SK-N-SH (cell line): ENCODE measurements at regions not wholly inside any gene's neighbourhood (a gene's known extent, or its start where the extent isn't known, plus 50 kb on each side); places are given as distances from the start of the nearest gene placed in this dataset.

Experiments
- CHD2 ChIP-seq: fragments of 150-350 bp; IDR thresholded peaks from 2 replicates; pipeline ENCODE4 v1.6.1; 2018; ENCODE audit warnings: low read length; ENCODE audit not compliant: partially characterized antibody
- ELF1 ChIP-seq: IDR thresholded peaks from 2 replicates; pipeline ENCODE4 v1.4.0; 2012
- EP300 ChIP-seq, 2 experiments: IDR thresholded peaks; 2 replicates each; pipeline versions ENCODE4 v1.4.0 to v1.6.1; 2012; ENCODE audit warnings: borderline replicate concordance in 1 of 2, low read depth in 1 of 2, low read length in 1 of 2
- EZH2phosphoT487 ChIP-seq: fragments of 200-600 bp; sonication (generic); IDR thresholded peaks from 2 replicates; pipeline ENCODE4 v1.6.1; 2017; ENCODE audit warnings: low read depth, mixed run types, mild to moderate bottlenecking, antibody characterized with exemption, moderate library complexity, borderline replicate concordance
- FOXJ3 ChIP-seq: sonication (generic); formaldehyde crosslinking; IDR thresholded peaks from 2 replicates; pipeline ENCODE4 v1.5.1; 2020; ENCODE audit warnings: mild to moderate bottlenecking, missing genetic modification reagents
- POLR2AphosphoS5 ChIP-seq: IDR thresholded peaks from 2 replicates; pipeline ENCODE4 v1.6.1; 2012; ENCODE audit warnings: low read depth, low read length
- RCOR1 ChIP-seq: fragments of 150-350 bp; IDR thresholded peaks from 2 replicates; pipeline ENCODE4 v1.6.1; 2017; ENCODE audit warnings: antibody characterized with exemption, low read length
- SMC3 ChIP-seq: IDR thresholded peaks from 2 replicates; pipeline ENCODE4 v1.6.1; 2012; ENCODE audit warnings: low read depth, low read length, improper control_type of control experiment
- TAF1 ChIP-seq: IDR thresholded peaks from 2 replicates; pipeline ENCODE4 v1.6.1; 2012; ENCODE audit warnings: low read depth, mild to moderate bottlenecking, low read length, moderate library complexity, borderline replicate concordance
- YY1 ChIP-seq: IDR thresholded peaks from 2 replicates; pipeline ENCODE4 v1.4.0; 2012; ENCODE audit warnings: low read depth, mild to moderate bottlenecking
- TF ChIP-seq, protein P1 (sequence below): fragments of 200-600 bp; sonication (generic); IDR thresholded peaks from 2 replicates; pipeline ENCODE4 v1.6.1; 2017; ENCODE audit warnings: antibody characterized with exemption, mild to moderate bottlenecking, moderate library complexity

DNA sequence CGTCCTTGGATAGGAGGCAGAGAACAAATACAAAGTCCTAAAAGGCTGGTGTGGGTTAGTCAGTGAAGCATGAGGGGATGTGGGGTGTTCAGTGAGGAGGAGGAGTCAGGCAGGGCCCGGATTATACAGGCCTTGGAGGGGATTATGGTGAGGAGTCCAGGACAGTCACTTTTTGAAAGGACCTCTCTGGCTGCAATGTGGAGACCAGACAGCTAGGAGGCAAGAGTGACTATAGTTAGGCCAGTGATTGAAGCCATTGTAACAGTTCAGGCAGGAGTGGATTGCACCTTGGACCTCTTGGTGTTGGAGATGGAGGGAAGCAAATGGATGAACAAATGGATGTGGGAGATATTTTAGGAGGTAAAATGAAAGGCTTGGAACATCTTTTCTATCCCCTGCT, 115.8 kb downstream of the C1orf94 start:
- TF ChIP-seq, protein P1, sequence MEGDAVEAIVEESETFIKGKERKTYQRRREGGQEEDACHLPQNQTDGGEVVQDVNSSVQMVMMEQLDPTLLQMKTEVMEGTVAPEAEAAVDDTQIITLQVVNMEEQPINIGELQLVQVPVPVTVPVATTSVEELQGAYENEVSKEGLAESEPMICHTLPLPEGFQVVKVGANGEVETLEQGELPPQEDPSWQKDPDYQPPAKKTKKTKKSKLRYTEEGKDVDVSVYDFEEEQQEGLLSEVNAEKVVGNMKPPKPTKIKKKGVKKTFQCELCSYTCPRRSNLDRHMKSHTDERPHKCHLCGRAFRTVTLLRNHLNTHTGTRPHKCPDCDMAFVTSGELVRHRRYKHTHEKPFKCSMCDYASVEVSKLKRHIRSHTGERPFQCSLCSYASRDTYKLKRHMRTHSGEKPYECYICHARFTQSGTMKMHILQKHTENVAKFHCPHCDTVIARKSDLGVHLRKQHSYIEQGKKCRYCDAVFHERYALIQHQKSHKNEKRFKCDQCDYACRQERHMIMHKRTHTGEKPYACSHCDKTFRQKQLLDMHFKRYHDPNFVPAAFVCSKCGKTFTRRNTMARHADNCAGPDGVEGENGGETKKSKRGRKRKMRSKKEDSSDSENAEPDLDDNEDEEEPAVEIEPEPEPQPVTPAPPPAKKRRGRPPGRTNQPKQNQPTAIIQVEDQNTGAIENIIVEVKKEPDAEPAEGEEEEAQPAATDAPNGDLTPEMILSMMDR: no peak
- TF ChIP-seq YY1 (no peak), TAF1 (no peak), EZH2phosphoT487 (no peak), ELF1 (no peak), FOXJ3 (CRISPR knock-in tag) (no peak), POLR2AphosphoS5 (no peak), SMC3 (no peak), CHD2 (no peak), RCOR1 (no peak), EP300 (IDR thresholded peaks at IDR 0.05; ENCODE audit: borderline replicate concordance in 1 of 2, low read depth in 1 of 2, low read length in 1 of 2) (no peak)
